ENCODE measurements at regions not wholly inside any gene's neighbourhood (a gene's known extent, or its start where the extent isn't known, plus 50 kb on each side); places are given as distances from the start of the nearest gene placed in this dataset.

DNA sequence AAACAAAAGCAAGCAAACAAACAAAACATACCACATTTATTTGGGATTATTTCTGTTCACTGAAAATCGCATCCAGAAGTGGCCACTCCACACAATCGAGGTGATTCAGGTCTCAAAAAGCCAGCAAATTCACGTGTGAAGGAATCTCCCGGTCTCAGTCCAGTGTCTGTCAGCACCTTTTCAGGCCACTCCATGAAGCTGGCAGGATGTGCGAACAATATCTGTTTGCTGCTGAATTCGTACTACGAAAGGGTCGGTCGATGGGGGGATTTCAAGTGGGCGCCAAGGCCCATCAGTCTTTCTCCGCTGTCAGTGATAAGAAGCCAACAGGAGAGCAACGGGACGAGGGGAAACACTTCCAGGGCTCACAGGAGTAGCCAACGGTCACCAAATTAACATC, 505.1 kb downstream of the IRX1 start:
- no peak overlapping the region for H3K27ac ChIP-seq (replicated peaks)
- no peaks in the 10 kb centered on the region for H3K27me3 ChIP-seq (ENCODE audit: insufficient read depth, poor library complexity, severe bottlenecking)

DNA sequence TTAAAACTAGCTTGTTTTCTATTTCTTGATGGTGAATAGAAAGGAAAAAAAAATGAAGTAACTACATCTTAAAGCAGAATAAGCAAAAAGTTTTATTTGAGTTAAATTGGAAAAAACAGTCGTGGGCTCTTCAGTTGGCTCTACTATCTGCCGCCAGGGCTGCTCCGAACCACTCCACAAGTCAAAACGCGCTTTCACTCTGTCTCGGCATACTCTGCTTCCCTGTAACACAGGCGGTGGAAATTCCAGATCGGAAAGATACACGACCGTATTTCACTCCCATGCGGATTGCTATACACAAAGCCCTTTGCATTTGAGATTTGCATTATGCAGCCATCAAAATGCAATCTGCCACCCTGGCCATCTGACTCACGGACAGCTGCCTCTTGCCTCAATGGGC, 505.6 kb downstream of the IRX1 start:
- H3K27ac ChIP-seq (replicated peaks), result no peak overlapping the region
- no peak for DNase-seq (ENCODE audit: low read depth in 1 of 2, low spot score in 1 of 2)
- no peak overlapping the region for H3K4me3 ChIP-seq (replicated peaks; ENCODE audit: insufficient read depth, low read length)
- no peak for TF ChIP-seq GABPA (IDR thresholded peaks at IDR 0.05; ENCODE audit: low read depth)
- TF ChIP-seq SPI1 (IDR thresholded peaks at IDR 0.05; ENCODE audit: borderline replicate concordance, low read depth), result no peak
- TF ChIP-seq, protein P1, sequence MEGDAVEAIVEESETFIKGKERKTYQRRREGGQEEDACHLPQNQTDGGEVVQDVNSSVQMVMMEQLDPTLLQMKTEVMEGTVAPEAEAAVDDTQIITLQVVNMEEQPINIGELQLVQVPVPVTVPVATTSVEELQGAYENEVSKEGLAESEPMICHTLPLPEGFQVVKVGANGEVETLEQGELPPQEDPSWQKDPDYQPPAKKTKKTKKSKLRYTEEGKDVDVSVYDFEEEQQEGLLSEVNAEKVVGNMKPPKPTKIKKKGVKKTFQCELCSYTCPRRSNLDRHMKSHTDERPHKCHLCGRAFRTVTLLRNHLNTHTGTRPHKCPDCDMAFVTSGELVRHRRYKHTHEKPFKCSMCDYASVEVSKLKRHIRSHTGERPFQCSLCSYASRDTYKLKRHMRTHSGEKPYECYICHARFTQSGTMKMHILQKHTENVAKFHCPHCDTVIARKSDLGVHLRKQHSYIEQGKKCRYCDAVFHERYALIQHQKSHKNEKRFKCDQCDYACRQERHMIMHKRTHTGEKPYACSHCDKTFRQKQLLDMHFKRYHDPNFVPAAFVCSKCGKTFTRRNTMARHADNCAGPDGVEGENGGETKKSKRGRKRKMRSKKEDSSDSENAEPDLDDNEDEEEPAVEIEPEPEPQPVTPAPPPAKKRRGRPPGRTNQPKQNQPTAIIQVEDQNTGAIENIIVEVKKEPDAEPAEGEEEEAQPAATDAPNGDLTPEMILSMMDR (IDR thresholded peaks at IDR 0.05; ENCODE audit: insufficient read depth, low read length), result no peak
- TF ChIP-seq, protein P2, sequence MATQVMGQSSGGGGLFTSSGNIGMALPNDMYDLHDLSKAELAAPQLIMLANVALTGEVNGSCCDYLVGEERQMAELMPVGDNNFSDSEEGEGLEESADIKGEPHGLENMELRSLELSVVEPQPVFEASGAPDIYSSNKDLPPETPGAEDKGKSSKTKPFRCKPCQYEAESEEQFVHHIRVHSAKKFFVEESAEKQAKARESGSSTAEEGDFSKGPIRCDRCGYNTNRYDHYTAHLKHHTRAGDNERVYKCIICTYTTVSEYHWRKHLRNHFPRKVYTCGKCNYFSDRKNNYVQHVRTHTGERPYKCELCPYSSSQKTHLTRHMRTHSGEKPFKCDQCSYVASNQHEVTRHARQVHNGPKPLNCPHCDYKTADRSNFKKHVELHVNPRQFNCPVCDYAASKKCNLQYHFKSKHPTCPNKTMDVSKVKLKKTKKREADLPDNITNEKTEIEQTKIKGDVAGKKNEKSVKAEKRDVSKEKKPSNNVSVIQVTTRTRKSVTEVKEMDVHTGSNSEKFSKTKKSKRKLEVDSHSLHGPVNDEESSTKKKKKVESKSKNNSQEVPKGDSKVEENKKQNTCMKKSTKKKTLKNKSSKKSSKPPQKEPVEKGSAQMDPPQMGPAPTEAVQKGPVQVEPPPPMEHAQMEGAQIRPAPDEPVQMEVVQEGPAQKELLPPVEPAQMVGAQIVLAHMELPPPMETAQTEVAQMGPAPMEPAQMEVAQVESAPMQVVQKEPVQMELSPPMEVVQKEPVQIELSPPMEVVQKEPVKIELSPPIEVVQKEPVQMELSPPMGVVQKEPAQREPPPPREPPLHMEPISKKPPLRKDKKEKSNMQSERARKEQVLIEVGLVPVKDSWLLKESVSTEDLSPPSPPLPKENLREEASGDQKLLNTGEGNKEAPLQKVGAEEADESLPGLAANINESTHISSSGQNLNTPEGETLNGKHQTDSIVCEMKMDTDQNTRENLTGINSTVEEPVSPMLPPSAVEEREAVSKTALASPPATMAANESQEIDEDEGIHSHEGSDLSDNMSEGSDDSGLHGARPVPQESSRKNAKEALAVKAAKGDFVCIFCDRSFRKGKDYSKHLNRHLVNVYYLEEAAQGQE (IDR thresholded peaks at IDR 0.05; ENCODE audit: insufficient replicate concordance, low read depth), result no peak
- no peaks in the 10 kb centered on the region for H3K27me3 ChIP-seq (ENCODE audit: insufficient read depth, poor library complexity, severe bottlenecking)

More for the DNA sequence above, 505.1 kb downstream of the IRX1 start:
- TF ChIP-seq POLR2AphosphoS5 (IDR thresholded peaks at IDR 0.05; ENCODE audit: low read depth) (no peak), GABPA (IDR thresholded peaks at IDR 0.05; ENCODE audit: low read depth) (no peak), SPI1 (IDR thresholded peaks at IDR 0.05; ENCODE audit: borderline replicate concordance, low read depth) (no peak)
- TF ChIP-seq, protein P2 (IDR thresholded peaks at IDR 0.05; ENCODE audit: insufficient replicate concordance, low read depth), result no peak
- TF ChIP-seq, protein P1 (IDR thresholded peaks at IDR 0.05; ENCODE audit: insufficient read depth, low read length), result no peak
- no peak overlapping the region for H3K4me3 ChIP-seq (replicated peaks; ENCODE audit: insufficient read depth, low read length)
- no peak for DNase-seq (ENCODE audit: low read depth in 1 of 2, low spot score in 1 of 2)

DNA sequence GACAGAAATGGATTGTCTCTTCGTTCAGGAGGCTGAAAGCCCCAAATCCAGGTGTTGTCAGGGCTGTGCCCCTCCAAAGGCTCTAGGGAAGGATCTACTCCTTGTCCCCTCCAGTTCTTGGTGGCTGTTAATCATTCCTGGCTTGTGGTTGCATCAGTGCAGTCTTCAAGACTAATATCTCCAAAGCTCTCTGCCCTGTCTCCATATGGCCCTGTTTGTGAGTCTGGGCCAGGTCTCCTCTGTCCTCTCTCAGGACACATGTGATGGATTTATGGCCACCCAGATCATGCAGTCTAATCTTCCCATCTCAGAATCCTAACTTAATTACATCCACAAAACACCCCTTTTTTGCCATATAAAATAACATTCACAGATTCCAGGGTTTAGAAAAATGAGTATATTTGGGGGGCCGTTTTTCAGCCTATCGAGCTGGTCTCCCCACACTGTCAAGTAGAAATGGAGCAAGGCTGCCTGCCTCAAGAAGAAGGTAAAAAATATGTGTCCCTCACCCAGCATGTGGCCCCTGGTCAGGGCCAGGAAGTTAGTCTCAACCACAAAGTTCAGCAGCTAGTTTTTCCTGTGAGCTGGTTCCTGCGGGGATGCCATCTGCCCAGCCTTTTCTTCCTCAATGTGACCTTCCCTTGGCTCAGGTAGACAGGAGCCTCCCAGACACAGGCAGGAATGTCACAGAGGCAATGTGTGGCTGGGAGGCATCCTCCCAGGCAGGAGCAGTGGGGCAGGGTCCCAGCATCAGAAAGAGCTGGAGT, 509.4 kb downstream of the IRX1 start:
- no peaks in the 10 kb centered on the region for H3K27me3 ChIP-seq (ENCODE audit: insufficient read depth, poor library complexity, severe bottlenecking)
- no peak for DNase-seq (ENCODE audit: low read depth in 1 of 2, low spot score in 1 of 2)
- H3K27ac ChIP-seq (replicated peaks), result no peak overlapping the region
- H3K4me3 ChIP-seq (replicated peaks; ENCODE audit: insufficient read depth, low read length), result no peak overlapping the region
- TF ChIP-seq, protein P1 (IDR thresholded peaks at IDR 0.05; ENCODE audit: insufficient read depth, low read length), result no peak
- TF ChIP-seq GABPA (IDR thresholded peaks at IDR 0.05; ENCODE audit: low read depth) (no peak), SPI1 (IDR thresholded peaks at IDR 0.05; ENCODE audit: borderline replicate concordance, low read depth) (no peak), POLR2AphosphoS5 (IDR thresholded peaks at IDR 0.05; ENCODE audit: low read depth) (no peak)
- TF ChIP-seq, protein P2 (IDR thresholded peaks at IDR 0.05; ENCODE audit: insufficient replicate concordance, low read depth), result no peak
